DND-41 (cell line): ENCODE measurements at regions not wholly inside any gene's neighbourhood (a gene's known extent, or its start where the extent isn't known, plus 50 kb on each side); places are given as distances from the start of the nearest gene placed in this dataset.

Experiments
- EZH2 ChIP-seq: IDR thresholded peaks from 3 replicates; pipeline ENCODE4 v1.6.1; 2012; ENCODE audit warnings: borderline replicate concordance, low read depth, mild to moderate bottlenecking, moderate library complexity, low read length, inconsistent platforms; ENCODE audit not compliant: severe bottlenecking
- TF ChIP-seq, protein P1 (sequence below): IDR thresholded peaks from 2 replicates; pipeline ENCODE4 v1.5.1; 2012; ENCODE audit warnings: borderline replicate concordance, low read length, moderate library complexity, mild to moderate bottlenecking; ENCODE audit not compliant: poor library complexity, severe bottlenecking; ENCODE audit errors: extremely low read depth

- TF ChIP-seq, protein P1, sequence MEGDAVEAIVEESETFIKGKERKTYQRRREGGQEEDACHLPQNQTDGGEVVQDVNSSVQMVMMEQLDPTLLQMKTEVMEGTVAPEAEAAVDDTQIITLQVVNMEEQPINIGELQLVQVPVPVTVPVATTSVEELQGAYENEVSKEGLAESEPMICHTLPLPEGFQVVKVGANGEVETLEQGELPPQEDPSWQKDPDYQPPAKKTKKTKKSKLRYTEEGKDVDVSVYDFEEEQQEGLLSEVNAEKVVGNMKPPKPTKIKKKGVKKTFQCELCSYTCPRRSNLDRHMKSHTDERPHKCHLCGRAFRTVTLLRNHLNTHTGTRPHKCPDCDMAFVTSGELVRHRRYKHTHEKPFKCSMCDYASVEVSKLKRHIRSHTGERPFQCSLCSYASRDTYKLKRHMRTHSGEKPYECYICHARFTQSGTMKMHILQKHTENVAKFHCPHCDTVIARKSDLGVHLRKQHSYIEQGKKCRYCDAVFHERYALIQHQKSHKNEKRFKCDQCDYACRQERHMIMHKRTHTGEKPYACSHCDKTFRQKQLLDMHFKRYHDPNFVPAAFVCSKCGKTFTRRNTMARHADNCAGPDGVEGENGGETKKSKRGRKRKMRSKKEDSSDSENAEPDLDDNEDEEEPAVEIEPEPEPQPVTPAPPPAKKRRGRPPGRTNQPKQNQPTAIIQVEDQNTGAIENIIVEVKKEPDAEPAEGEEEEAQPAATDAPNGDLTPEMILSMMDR: no peak
- no peak for TF ChIP-seq EZH2
Measured at GRCh38 chr12:125341422-125341821, 276.2 kb downstream of the AACS start.
